ENCODE measurements at regions not wholly inside any gene's neighbourhood (a gene's known extent, or its start where the extent isn't known, plus 50 kb on each side); places are given as distances from the start of the nearest gene placed in this dataset.
A peak's percentile ranks its signal among the peaks of the same experiment; 100 is the strongest.

GRCh38 chr3:73727854-73728253 is 103.1 kb upstream of the PDZRN3 start:
- Mint-ChIP-seq H3K9me3 (ENCODE audit: unreplicated experiment) (no peaks in the 10 kb centered on the region), H3K4me1 (ENCODE audit: unreplicated experiment) (peaks cover 49% of the 10 kb centered on the region), H3K36me3 (ENCODE audit: unreplicated experiment) (no peaks in the 10 kb centered on the region), H3K27me3 (ENCODE audit: unreplicated experiment) (no peaks in the 10 kb centered on the region), H3K27ac (ENCODE audit: unreplicated experiment) (peak overlapping the region; percentile 86), H3K4me3 (ENCODE audit: unreplicated experiment) (peak overlapping the region; percentile 51)
- DNase-seq (ENCODE audit: extremely low spot score, unreplicated experiment) = no peak
- TF ChIP-seq CTCF (IDR thresholded peaks at IDR 0.05) = no peak

- H3K4me1 Mint-ChIP-seq (ENCODE audit: unreplicated experiment) = peaks cover 49% of the 10 kb centered on the region
- peaks cover 3% of the 10 kb centered on the region for H3K9me3 Mint-ChIP-seq (ENCODE audit: unreplicated experiment)
- no peak for TF ChIP-seq CTCF (IDR thresholded peaks at IDR 0.05)
- H3K27me3 Mint-ChIP-seq (ENCODE audit: unreplicated experiment) = no peaks in the 10 kb centered on the region
- no peaks in the 10 kb centered on the region for H3K36me3 Mint-ChIP-seq (ENCODE audit: unreplicated experiment)
- peak overlapping the region; percentile 86 for H3K27ac Mint-ChIP-seq (ENCODE audit: unreplicated experiment)
- peak overlapping the region; percentile 51 for H3K4me3 Mint-ChIP-seq (ENCODE audit: unreplicated experiment)
- DNase-seq (ENCODE audit: extremely low spot score, unreplicated experiment) = no peak
These were observed 102.5 kb upstream of the PDZRN3 start for GRCh38 chr3:73727117-73727821.

GRCh38 chr3:73723596-73723995 is 98.9 kb upstream of the PDZRN3 start:
- H3K27me3 Mint-ChIP-seq (ENCODE audit: unreplicated experiment) = no peaks in the 10 kb centered on the region
- H3K27ac Mint-ChIP-seq (ENCODE audit: unreplicated experiment) = no peak overlapping the region
- no peak overlapping the region for H3K4me3 Mint-ChIP-seq (ENCODE audit: unreplicated experiment)
- peaks cover 3% of the 10 kb centered on the region for H3K9me3 Mint-ChIP-seq (ENCODE audit: unreplicated experiment)
- no peak for TF ChIP-seq CTCF (IDR thresholded peaks at IDR 0.05)
- no peak for DNase-seq (ENCODE audit: extremely low spot score, unreplicated experiment)
- peaks cover 42% of the 10 kb centered on the region for H3K4me1 Mint-ChIP-seq (ENCODE audit: unreplicated experiment)
- H3K36me3 Mint-ChIP-seq (ENCODE audit: unreplicated experiment) = no peaks in the 10 kb centered on the region

- peaks cover 3% of the 10 kb centered on the region for H3K9me3 Mint-ChIP-seq (ENCODE audit: unreplicated experiment)
- H3K4me3 Mint-ChIP-seq (ENCODE audit: unreplicated experiment) = no peak overlapping the region
- peaks cover 19% of the 10 kb centered on the region for H3K4me1 Mint-ChIP-seq (ENCODE audit: unreplicated experiment)
- no peak for TF ChIP-seq CTCF (IDR thresholded peaks at IDR 0.05)
- no peak for DNase-seq (ENCODE audit: extremely low spot score, unreplicated experiment)
- no peaks in the 10 kb centered on the region for H3K36me3 Mint-ChIP-seq (ENCODE audit: unreplicated experiment)
- no peak overlapping the region for H3K27ac Mint-ChIP-seq (ENCODE audit: unreplicated experiment)
- H3K27me3 Mint-ChIP-seq (ENCODE audit: unreplicated experiment) = no peaks in the 10 kb centered on the region
These were observed 95.1 kb upstream of the PDZRN3 start for GRCh38 chr3:73719861-73720260.

- H3K36me3 Mint-ChIP-seq (ENCODE audit: unreplicated experiment) = no peaks in the 10 kb centered on the region
- no peak overlapping the region for H3K4me3 Mint-ChIP-seq (ENCODE audit: unreplicated experiment)
- no peak overlapping the region for H3K27ac Mint-ChIP-seq (ENCODE audit: unreplicated experiment)
- peaks cover 19% of the 10 kb centered on the region for H3K4me1 Mint-ChIP-seq (ENCODE audit: unreplicated experiment)
- no peak for TF ChIP-seq CTCF (IDR thresholded peaks at IDR 0.05)
- H3K9me3 Mint-ChIP-seq (ENCODE audit: unreplicated experiment) = peaks cover 3% of the 10 kb centered on the region
- H3K27me3 Mint-ChIP-seq (ENCODE audit: unreplicated experiment) = no peaks in the 10 kb centered on the region
- DNase-seq (ENCODE audit: extremely low spot score, unreplicated experiment) = no peak
These were observed 94.7 kb upstream of the PDZRN3 start for GRCh38 chr3:73719413-73719851.

Data from osteocyte (in vitro differentiated cells).